ENCODE measurements at regions not wholly inside any gene's neighbourhood (a gene's known extent, or its start where the extent isn't known, plus 50 kb on each side); places are given as distances from the start of the nearest gene placed in this dataset.

- no peak for DNase-seq (ENCODE audit: low read depth in 2 of 2, low spot score in 1 of 2)
Observed at GRCh38 chr21:16976193-16976592, 536.6 kb upstream of the CXADR start.

- DNase-seq (ENCODE audit: low read depth in 2 of 2, low spot score in 1 of 2) = no peak
Observed at GRCh38 chr21:16978309-16978895, 534.4 kb upstream of the CXADR start.

DNA sequence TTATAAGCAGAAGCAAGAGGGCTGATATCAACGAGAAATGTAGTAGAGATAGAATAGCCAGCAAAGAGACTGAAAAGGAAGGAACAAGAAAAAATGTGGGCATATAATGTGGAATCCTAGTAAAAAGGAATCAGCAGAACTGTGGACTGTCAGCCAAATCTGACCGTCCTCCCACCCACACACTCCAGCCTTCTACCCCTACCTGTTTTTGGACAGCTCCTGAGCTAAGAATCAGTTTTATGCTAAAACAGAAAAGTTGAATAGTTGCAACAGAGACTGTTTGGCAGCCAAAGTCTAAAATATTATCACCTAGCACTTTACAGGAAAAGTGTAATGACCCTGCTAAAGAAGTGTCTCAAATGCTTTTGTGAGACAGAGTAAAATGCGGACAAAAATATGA, 533.3 kb upstream of the CXADR start:
- DNase-seq (ENCODE audit: low read depth in 2 of 2, low spot score in 1 of 2) = no peak

GRCh38 chr21:16983420-16983819, 529.4 kb upstream of the CXADR start:
- DNase-seq (ENCODE audit: low read depth in 2 of 2, low spot score in 1 of 2) = no peak

DNA sequence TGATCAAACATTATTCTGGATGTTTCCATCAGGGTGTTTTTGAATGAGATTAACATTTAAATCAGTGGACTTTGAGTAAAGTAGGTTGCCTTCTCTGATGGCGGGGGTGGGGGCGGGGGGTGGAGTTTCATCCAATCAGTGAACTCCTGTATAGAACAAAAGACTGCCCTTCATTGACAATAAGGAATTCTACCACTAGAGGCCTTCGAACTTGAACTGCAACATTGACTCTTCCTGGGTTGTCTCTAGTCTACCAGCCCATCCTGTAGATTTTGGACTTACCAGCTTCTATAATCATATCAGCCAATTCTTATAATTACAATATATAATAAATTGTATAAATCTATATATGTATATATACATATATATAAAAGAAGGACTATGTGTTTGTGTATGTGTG, 520.4 kb upstream of the CXADR start:
- DNase-seq (ENCODE audit: low read depth in 2 of 2, low spot score in 1 of 2) = no peak

GRCh38 chr21:16993416-16994038, 519.3 kb upstream of the CXADR start:
- DNase-seq (ENCODE audit: low read depth in 2 of 2, low spot score in 1 of 2) = no peak

DNA sequence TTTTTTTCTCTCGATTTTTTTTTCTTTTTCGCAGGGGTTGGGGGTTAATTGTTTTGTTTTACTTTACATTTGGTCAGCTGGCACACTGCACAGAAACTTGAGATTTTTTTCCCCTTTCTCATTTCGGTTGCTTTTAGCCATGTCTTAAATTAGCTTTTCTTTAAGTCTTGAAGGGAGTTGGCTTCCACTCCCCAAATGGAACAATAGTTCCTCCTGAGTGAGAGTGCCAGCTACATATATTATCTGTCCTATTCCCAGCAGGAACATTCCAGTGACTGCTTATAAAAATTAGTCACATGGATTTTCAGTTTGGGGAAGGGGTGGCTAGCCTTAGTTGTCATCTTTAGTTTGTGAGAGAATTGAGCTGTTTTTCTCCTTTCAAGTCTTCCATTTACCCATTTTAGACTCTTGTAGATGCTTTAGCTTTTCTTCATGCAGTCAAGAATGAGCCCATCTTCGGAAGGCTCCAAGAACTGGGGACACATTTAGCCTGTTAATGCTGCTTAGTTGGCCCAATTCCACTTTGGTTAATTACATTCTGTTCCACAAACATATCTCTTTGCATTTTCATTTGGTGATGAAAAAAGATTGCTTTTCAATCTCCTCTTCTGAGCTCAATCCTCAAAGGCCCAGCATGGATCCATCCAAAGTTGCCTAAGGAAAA, 510.1 kb upstream of the CXADR start:
- no peak for DNase-seq (ENCODE audit: low read depth in 2 of 2, low spot score in 1 of 2)

- DNase-seq (ENCODE audit: low read depth in 2 of 2, low spot score in 1 of 2) = no peak
Observed at GRCh38 chr21:17003258-17003615, 509.6 kb upstream of the CXADR start.

DNA sequence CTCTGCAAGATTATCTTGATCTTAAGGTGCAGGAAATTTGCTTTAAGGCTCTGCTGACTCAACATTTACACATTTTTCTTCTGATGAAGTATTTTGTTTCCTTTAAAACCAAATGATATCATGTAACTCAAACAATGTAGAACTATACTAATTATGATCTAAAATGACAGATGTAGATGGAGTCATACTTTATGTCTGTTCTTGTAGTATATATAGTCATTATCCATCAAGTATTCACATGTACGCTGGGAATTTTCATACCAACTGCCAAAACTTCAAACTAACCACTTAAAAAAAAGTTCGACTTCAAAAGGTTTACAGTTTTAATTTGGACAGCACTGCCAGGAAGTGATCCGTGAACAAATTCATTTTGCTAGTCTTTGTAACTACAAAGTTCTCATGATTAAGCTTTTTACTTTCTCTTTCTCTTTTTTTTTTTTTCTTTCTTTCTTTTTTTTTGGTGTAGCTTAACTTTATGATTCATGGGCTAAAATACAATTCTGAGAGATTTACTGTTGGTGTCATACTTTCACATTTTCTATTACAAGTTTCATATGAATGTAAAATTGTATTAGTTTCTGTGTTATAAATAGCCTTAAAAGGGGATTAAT, 509.0 kb upstream of the CXADR start:
- no peak for DNase-seq (ENCODE audit: low read depth in 2 of 2, low spot score in 1 of 2)

GRCh38 chr21:17032141-17032655, 480.6 kb upstream of the CXADR start:
- DNase-seq (ENCODE audit: low read depth in 2 of 2, low spot score in 1 of 2) = no peak

DNA sequence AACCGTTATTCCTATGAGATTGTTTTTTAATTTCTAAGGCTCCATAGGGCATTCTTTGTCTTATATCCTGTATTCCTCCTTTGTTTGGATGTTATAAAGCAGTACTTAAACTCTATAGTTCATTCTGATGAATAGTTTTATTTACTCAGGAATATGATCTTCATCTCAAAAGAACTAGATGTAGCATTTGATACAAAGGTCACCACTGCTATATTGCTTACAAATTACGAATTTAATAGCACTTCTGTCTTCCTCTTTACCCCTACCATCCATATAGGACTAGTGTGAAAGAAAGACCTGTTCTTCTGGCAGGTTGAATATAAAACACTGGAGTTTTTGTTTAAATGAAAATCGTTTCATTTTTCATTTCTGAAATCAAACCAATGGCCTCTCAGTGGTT, 468.1 kb upstream of the CXADR start:
- no peak for DNase-seq (ENCODE audit: low read depth in 2 of 2, low spot score in 1 of 2)

GRCh38 chr21:17045214-17045853, 467.5 kb upstream of the CXADR start:
- DNase-seq (ENCODE audit: low read depth in 2 of 2, low spot score in 1 of 2) = no peak

- no peak for DNase-seq (ENCODE audit: low read depth in 2 of 2, low spot score in 1 of 2)
Observed at GRCh38 chr21:17048974-17049373, 463.9 kb upstream of the CXADR start.

- no peak for DNase-seq (ENCODE audit: low read depth in 2 of 2, low spot score in 1 of 2)
Observed at GRCh38 chr21:17050156-17050555, 462.7 kb upstream of the CXADR start.

GRCh38 chr21:17050646-17051045, 462.2 kb upstream of the CXADR start:
- DNase-seq (ENCODE audit: low read depth in 2 of 2, low spot score in 1 of 2) = no peak

GRCh38 chr21:17051054-17051453, 461.8 kb upstream of the CXADR start:
- no peak for DNase-seq (ENCODE audit: low read depth in 2 of 2, low spot score in 1 of 2)

DNA sequence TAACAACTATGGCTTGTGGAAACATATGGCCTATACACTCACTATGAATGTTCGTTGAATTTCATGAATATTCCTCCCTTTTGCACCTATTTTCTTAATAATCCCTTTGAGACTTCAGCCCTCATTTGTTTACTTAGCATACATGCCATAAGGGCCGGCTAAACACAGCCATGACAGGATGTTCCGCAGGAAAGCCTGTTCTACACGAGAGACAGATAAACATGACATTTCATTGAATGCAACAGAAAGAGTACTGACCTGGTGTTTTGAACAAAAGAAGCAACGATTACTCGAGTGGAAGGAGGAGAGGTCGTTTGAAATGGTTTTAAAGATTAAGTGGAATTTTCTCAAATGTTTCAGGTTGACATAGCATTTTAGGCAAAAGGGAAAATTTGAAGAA, 459.5 kb upstream of the CXADR start:
- DNase-seq (ENCODE audit: low read depth in 2 of 2, low spot score in 1 of 2) = no peak

DNA sequence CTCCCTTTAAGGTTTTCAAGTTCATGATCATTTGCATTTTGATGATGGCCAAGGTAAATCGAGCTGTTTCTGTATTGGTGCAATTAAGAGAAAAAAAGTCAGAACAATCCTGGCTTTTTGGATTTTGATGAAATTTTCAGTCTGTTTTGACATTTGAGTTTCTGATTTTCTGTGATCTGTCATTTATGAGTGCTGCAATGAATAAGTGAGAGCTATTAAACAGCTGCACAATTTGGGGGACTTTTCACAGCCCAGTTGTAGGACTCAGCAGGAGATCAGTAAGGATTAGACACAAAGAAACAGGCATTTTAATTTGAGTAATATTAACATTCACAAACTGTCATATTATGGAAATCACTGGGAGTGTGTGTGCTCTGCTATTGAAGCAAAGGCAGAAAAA, 452.9 kb upstream of the CXADR start:
- DNase-seq (ENCODE audit: low read depth in 2 of 2, low spot score in 1 of 2) = no peak

GRCh38 chr21:17066006-17066405, 446.8 kb upstream of the CXADR start:
- no peak for DNase-seq (ENCODE audit: low read depth in 2 of 2, low spot score in 1 of 2)

GRCh38 chr21:17071093-17071492, 441.8 kb upstream of the CXADR start:
- no peak for DNase-seq (ENCODE audit: low read depth in 2 of 2, low spot score in 1 of 2)

- no peak for DNase-seq (ENCODE audit: low read depth in 2 of 2, low spot score in 1 of 2)
Observed at GRCh38 chr21:17081193-17081592, 431.6 kb upstream of the CXADR start.

All from stimulated activated CD8-positive, alpha-beta memory T cell treated with anti-CD3 and anti-CD28 coated beads, Interleukin-4, amount 100 ng/mL, for 1 hour (primary cell).